ENCODE measurements at regions not wholly inside any gene's neighbourhood (a gene's known extent, or its start where the extent isn't known, plus 50 kb on each side); places are given as distances from the start of the nearest gene placed in this dataset.

DNA sequence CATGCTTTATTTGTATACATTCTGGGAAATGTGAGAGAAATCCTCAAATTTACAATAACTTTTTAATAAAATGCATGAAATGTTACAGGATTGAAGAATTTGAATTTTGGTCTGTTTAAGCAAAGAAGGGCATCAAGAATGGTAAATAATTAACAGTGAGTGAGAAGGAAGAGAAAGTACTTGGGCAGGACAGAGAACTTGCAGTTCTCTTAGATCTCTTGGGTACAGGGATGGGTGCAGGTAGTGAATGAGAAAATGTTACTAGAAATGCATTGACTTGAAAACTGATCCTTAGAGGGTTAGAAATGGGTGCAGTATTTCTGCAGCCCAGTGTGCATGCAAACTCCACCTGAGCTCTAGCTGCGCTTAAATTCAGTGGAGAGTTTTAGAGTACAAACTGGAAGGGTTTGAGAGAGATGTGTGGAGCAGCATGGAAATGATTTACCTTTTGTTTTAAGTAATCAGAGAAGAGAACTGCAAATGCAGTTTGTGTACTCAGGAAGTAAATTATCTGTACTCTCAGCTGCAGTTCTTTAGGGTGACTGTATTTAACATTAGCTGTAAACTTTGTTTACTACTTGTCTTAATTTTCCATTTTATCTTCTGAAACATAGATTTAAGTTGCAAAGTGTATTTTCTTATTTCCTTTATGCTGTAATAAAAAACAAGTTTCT, 51.0 kb upstream of the RAB27B start:
- Histone ChIP-seq H3K27ac (no peak overlapping the region), H3K4me1 (no peaks in the 10 kb centered on the region), H3K4me3 (no peak overlapping the region), H3K27me3 (replicated peaks in 1 of 7) (no peaks in the 10 kb centered on the region), H3K36me3 (no peaks in the 10 kb centered on the region), H3K9me3 (no peaks in the 10 kb centered on the region)
- intact Hi-C loops (cut with DNase I; ENCODE audit: low total_unique reads) = no loop called here
- DNase-seq = no peak
- TF ChIP-seq CTCF (IDR thresholded peaks at IDR 0.05 in 8 of 11, conservative IDR thresholded peaks at IDR 0.05 in 3 of 11) = no peak
- no peak for TF ChIP-seq POLR2A (IDR thresholded peaks at IDR 0.05)
- WGBS, 5 donors = 87 to 100% (median 96%) methylated on average over 1 of the region's 1 CpG

GRCh38 chr18:54777989-54778388, 50.3 kb upstream of the RAB27B start:
- intact Hi-C loops (cut with DNase I; ENCODE audit: low total_unique reads) = no loop called here
- Histone ChIP-seq H3K9me3 (no peaks in the 10 kb centered on the region), H3K27ac (no peak overlapping the region), H3K4me1 (no peaks in the 10 kb centered on the region), H3K36me3 (no peaks in the 10 kb centered on the region), H3K4me3 (no peak overlapping the region), H3K27me3 (replicated peaks in 1 of 7) (no peaks in the 10 kb centered on the region)
- no peak for TF ChIP-seq POLR2AphosphoS5 (IDR thresholded peaks at IDR 0.05)
- TF ChIP-seq POLR2A (IDR thresholded peaks at IDR 0.05) = no peak
- no peak for TF ChIP-seq CTCF (IDR thresholded peaks at IDR 0.05 in 8 of 11, conservative IDR thresholded peaks at IDR 0.05 in 3 of 11)
- WGBS, 5 donors = 60 to 82% (median 67%) methylated on average over 4 of the region's 4 CpGs
- no peak for DNase-seq
